Retinal pigment epithelial cell (primary cell): ENCODE measurements at regions not wholly inside any gene's neighbourhood (a gene's known extent, or its start where the extent isn't known, plus 50 kb on each side); places are given as distances from the start of the nearest gene placed in this dataset.

Experiments used
- DNase-seq: peaks from one replicate; pipeline ENCODE4 v3.0.0-alpha.2; 2010; ENCODE audit warnings: low read depth
- H3K4me3 ChIP-seq: 2 replicates; pipeline ENCODE4 v1.5.1; 2011; ENCODE audit warnings: mild to moderate bottlenecking, low read length, control low read depth, moderate library complexity
- CTCF ChIP-seq: conservative IDR thresholded peaks from 2 replicates; pipeline ENCODE4 v1.5.1; 2011; ENCODE audit warnings: low read depth, low read length, control low read depth, inconsistent platforms

GRCh38 chr4:107255596-107255995 lies 219.5 kb upstream of the DKK2 start:
- no peak for DNase-seq
- no peak overlapping the region for H3K4me3 ChIP-seq
- TF ChIP-seq CTCF, result no peak

- DNase-seq, result no peak
- H3K4me3 ChIP-seq, result no peak overlapping the region
- no peak for TF ChIP-seq CTCF
Measured at GRCh38 chr4:107255114-107255513, 219.0 kb upstream of the DKK2 start.

DNA sequence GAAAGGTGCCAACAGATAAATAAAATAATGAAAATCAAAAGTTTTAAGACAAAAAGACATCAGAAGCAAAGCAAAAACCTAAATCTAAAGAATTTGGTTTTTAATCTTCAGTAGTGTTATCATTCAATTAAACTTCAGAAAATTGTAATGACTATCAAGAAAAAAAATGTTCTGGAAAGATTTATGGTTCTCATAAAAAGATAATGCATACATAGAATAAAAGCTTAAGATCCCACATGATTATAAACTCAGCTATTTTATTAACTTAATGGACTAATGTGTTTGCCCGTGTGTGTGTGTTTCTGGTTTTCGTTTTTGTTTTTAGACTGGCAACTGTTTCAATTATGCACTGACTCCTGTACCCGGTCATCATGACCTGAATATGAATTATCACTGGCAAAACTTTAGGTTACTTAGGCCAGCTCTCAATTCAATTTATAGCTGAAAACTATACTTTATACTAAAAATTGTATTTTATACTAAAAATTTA lies 217.5 kb upstream of the DKK2 start:
- no peak overlapping the region for H3K4me3 ChIP-seq
- TF ChIP-seq CTCF, result no peak
- no peak for DNase-seq

DNA sequence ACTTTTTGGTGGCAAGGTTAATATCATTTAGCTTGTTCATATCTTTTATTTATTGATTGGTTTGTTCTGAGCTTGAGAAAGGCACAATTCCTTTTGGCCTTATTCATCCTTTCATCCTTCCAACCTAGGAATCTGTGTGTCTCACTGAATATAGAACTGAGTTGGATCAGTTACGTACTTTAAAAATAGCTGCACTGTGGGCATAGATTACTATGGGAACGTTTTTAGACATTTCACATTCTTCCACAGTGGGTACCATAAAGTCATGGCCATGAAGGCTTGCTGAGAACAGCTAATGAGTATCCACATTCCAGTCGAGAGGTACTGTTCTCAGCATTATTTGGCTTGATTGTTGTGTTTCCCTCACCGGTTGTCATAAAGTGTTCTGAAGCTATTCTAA lies 217.0 kb upstream of the DKK2 start:
- TF ChIP-seq CTCF, result no peak
- no peak for DNase-seq
- no peak overlapping the region for H3K4me3 ChIP-seq

- H3K4me3 ChIP-seq, result no peak overlapping the region
- TF ChIP-seq CTCF, result no peak
- no peak for DNase-seq
Measured at GRCh38 chr4:107252571-107252970, 216.5 kb upstream of the DKK2 start.

DNA sequence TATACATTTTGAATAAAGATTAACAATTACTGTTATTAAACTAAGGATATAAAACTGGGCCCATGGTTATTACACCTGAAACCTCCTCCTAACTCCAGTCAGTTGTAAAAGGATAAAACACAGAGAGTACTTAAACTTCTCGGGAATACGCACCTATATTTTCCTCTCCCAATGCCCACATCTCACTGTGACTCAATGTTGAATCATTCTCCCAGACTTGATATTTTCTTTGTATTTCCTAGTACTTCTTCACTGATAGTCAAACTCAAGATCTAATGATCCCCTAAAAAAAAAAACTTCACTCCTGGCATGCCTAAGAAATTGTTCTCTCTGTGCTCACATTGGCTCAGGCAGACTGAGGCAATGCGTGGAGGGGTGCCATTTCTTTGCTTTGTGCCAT lies 212.5 kb upstream of the DKK2 start:
- DNase-seq, result no peak
- TF ChIP-seq CTCF, result no peak
- H3K4me3 ChIP-seq, result no peak overlapping the region

DNA sequence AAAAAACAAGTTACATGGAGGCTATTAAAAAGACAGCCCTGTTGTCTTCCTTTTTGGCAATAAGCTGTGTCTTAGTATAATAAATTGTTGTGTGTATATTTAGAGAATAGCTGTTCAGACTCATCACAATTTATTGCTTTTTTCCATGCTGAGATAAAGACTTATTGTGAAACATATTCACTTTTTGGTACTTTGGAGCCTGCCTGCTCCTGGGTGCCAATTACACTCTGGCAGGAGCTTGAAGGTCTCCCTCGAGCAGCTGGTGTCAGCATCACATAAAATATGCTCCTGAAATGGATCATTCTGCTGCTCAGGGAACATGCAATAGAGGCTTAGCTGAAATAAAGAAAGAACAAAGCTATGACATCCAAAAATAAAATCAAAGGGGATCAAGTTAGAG lies 211.6 kb upstream of the DKK2 start:
- TF ChIP-seq CTCF, result no peak
- no peak for DNase-seq
- no peak overlapping the region for H3K4me3 ChIP-seq
